ENCODE measurements at regions not wholly inside any gene's neighbourhood (a gene's known extent, or its start where the extent isn't known, plus 50 kb on each side); places are given as distances from the start of the nearest gene placed in this dataset.

DNA sequence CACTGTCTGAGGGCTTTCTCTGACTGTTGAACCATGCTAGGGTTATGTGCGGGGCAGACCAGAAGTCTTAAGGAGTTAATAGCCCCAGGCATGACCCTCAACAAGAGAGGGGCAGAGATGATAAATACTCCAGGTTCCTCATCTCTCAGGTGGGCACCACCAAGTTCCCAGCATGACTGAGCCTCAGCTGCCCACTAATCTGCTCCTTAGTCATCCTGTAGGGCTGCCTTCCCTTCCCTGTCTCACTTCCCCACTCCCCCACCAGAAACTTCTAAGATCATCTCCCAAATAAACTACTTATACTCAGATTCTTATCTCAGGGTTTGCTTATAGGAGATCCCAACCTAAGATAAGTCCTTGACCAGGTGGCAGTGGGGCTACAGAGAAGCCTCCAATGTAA lies 101.7 kb upstream of the PRNP start:
- no peak for TF ChIP-seq ARNTL (CRISPR knock-in tag; IDR thresholded peaks at IDR 0.05; ENCODE audit: borderline replicate concordance, low read depth)
- TF ChIP-seq OSR1 (CRISPR knock-in tag; IDR thresholded peaks at IDR 0.05) = no peak
- no peak for TF ChIP-seq ZFP3 (CRISPR knock-in tag; IDR thresholded peaks at IDR 0.05)
- TF ChIP-seq, protein P1, sequence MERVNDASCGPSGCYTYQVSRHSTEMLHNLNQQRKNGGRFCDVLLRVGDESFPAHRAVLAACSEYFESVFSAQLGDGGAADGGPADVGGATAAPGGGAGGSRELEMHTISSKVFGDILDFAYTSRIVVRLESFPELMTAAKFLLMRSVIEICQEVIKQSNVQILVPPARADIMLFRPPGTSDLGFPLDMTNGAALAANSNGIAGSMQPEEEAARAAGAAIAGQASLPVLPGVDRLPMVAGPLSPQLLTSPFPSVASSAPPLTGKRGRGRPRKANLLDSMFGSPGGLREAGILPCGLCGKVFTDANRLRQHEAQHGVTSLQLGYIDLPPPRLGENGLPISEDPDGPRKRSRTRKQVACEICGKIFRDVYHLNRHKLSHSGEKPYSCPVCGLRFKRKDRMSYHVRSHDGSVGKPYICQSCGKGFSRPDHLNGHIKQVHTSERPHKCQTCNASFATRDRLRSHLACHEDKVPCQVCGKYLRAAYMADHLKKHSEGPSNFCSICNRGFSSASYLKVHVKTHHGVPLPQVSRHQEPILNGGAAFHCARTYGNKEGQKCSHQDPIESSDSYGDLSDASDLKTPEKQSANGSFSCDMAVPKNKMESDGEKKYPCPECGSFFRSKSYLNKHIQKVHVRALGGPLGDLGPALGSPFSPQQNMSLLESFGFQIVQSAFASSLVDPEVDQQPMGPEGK (CRISPR knock-in tag; IDR thresholded peaks at IDR 0.05; ENCODE audit: borderline replicate concordance) = no peak
- no peak for TF ChIP-seq ZNF70 (CRISPR knock-in tag; IDR thresholded peaks at IDR 0.05)
- no peak for TF ChIP-seq RARB (CRISPR knock-in tag; IDR thresholded peaks at IDR 0.05)
- TF ChIP-seq ISL1 (CRISPR knock-in tag; IDR thresholded peaks at IDR 0.05) = no peak
- TF ChIP-seq ZNF8 (CRISPR knock-in tag; IDR thresholded peaks at IDR 0.05) = no peak
- TF ChIP-seq, protein P2, sequence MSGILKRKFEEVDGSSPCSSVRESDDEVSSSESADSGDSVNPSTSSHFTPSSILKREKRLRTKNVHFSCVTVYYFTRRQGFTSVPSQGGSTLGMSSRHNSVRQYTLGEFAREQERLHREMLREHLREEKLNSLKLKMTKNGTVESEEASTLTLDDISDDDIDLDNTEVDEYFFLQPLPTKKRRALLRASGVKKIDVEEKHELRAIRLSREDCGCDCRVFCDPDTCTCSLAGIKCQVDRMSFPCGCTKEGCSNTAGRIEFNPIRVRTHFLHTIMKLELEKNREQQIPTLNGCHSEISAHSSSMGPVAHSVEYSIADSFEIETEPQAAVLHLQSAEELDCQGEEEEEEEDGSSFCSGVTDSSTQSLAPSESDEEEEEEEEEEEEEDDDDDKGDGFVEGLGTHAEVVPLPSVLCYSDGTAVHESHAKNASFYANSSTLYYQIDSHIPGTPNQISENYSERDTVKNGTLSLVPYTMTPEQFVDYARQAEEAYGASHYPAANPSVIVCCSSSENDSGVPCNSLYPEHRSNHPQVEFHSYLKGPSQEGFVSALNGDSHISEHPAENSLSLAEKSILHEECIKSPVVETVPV (CRISPR knock-in tag; IDR thresholded peaks at IDR 0.05) = no peak
- TF ChIP-seq CSDC2 (CRISPR knock-in tag; IDR thresholded peaks at IDR 0.05) = no peak
- TF ChIP-seq ZNF565 (CRISPR knock-in tag; conservative IDR thresholded peaks at IDR 0.05; ENCODE audit: low read depth) = no peak
- no peak for TF ChIP-seq PPARA (CRISPR knock-in tag; IDR thresholded peaks at IDR 0.05; ENCODE audit: borderline replicate concordance)
- TF ChIP-seq ZC3H10 (CRISPR knock-in tag; IDR thresholded peaks at IDR 0.05) = no peak
